Natural killer cell (primary cell): ENCODE measurements at regions not wholly inside any gene's neighbourhood (a gene's known extent, or its start where the extent isn't known, plus 50 kb on each side); places are given as distances from the start of the nearest gene placed in this dataset.

ENCODE experiments used
- ATAC-seq, 3 donors: fragments of 150-1000 bp in 2 of 3; fragments of 200-7000 bp in 1 of 3; cut with Tn5 transposase; 1 replicate in 1 of 3; 2 replicates in 2 of 3; pipeline ENCODE4 v1.10.0; 2021; ENCODE audit warnings: mild to moderate bottlenecking in 2 of 3, moderate library complexity in 2 of 3
- DNase-seq, 2 donors: peaks; one replicate each; pipeline versions ENCODE4 v3.0.0 to v3.0.0-alpha.2; 2013 to 2021; ENCODE audit warnings: mixed read lengths in 1 of 2
- H3K27ac ChIP-seq: one replicate; pipeline ENCODE4 v1.5.1; 2013; ENCODE audit warnings: mild to moderate bottlenecking, low read length
- H3K27me3 ChIP-seq: one replicate; pipeline ENCODE4 v1.6.1; 2013; ENCODE audit warnings: low read length; ENCODE audit not compliant: control insufficient read depth, insufficient read depth
- H3K36me3 ChIP-seq: one replicate; pipeline ENCODE4 v1.6.1; 2013; ENCODE audit warnings: low read length; ENCODE audit not compliant: control insufficient read depth, insufficient read depth
- H3K4me1 ChIP-seq: one replicate; pipeline ENCODE4 v1.6.1; 2013; ENCODE audit warnings: low read length; ENCODE audit not compliant: control insufficient read depth, insufficient read depth
- H3K4me3 ChIP-seq: one replicate; pipeline ENCODE4 v1.5.1; 2013; ENCODE audit warnings: low read length
- H3K9me3 ChIP-seq: one replicate; pipeline ENCODE4 v1.6.1; 2013; ENCODE audit warnings: low read length; ENCODE audit not compliant: control insufficient read depth, insufficient read depth
- H3K27ac Mint-ChIP-seq, 2 donors: one replicate each; pipeline ENCODE4 v1.8.0; 2022; ENCODE audit warnings: mild to moderate bottlenecking in 2 of 2, mixed read lengths in 2 of 2, moderate library complexity in 1 of 2
- H3K27me3 Mint-ChIP-seq, 2 donors: one replicate each; pipeline ENCODE4 v1.8.0; 2022; ENCODE audit warnings: low read depth in 2 of 2, mixed read lengths in 2 of 2
- H3K36me3 Mint-ChIP-seq: one replicate; pipeline ENCODE4 v1.8.0; 2022; ENCODE audit warnings: mixed read lengths
- H3K4me1 Mint-ChIP-seq, 2 donors: one replicate each; pipeline ENCODE4 v1.8.0; 2022; ENCODE audit warnings: mixed read lengths in 2 of 2
- H3K4me3 Mint-ChIP-seq: one replicate; pipeline ENCODE4 v1.8.0; 2022; ENCODE audit warnings: mild to moderate bottlenecking, moderate library complexity, mixed read lengths
- H3K9me3 Mint-ChIP-seq, 2 donors: one replicate each; pipeline ENCODE4 v1.8.0; 2022; ENCODE audit warnings: mixed read lengths in 2 of 2
- WGBS: methylation state at CpG from one replicate; pipeline ENCODE4 v1.1.7; 2013; ENCODE audit warnings: missing lambda C conversion rate; ENCODE audit not compliant: insufficient coverage; 5-methylcytosine and 5-hydroxymethylcytosine counted together
- intact Hi-C: fragments of 100-400 bp; cut with micrococcal nuclease; formaldehyde crosslinking; loops from one replicate; pipeline ENCODE4 v1.14.2; 2022
- TF ChIP-seq, protein P1 (sequence below): fragments of 200-600 bp; IDR thresholded peaks from one replicate; pipeline ENCODE4 v1.8.0; 2022; ENCODE audit warnings: antibody characterized with exemption

DNA sequence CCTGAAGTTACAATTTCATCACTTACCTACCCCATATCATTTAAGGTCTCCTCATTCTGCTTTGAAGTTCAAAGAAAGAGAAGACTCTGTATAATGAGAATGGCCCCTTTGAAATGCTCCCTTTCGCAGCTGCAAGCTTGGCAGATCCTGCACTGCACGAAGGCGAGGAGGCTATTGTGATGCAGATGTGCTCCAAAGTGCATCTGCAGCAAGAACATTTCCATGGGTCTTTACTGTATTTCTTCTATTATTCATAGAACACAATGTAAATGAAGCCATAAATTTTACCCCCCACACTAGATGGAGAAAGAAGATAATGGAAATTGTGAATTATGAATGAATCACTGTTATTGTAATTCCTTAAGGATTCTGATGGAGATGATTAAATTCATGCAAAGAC, 178.7 kb downstream of the CHD9NB start:
- no peaks in the 10 kb centered on the region for H3K4me1 ChIP-seq
- DNase-seq (no peak), ATAC-seq (no peak)
- TF ChIP-seq, protein P1, sequence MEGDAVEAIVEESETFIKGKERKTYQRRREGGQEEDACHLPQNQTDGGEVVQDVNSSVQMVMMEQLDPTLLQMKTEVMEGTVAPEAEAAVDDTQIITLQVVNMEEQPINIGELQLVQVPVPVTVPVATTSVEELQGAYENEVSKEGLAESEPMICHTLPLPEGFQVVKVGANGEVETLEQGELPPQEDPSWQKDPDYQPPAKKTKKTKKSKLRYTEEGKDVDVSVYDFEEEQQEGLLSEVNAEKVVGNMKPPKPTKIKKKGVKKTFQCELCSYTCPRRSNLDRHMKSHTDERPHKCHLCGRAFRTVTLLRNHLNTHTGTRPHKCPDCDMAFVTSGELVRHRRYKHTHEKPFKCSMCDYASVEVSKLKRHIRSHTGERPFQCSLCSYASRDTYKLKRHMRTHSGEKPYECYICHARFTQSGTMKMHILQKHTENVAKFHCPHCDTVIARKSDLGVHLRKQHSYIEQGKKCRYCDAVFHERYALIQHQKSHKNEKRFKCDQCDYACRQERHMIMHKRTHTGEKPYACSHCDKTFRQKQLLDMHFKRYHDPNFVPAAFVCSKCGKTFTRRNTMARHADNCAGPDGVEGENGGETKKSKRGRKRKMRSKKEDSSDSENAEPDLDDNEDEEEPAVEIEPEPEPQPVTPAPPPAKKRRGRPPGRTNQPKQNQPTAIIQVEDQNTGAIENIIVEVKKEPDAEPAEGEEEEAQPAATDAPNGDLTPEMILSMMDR, result no peak
- intact Hi-C loops, result no loop called here
- 76% methylated on average over 3 of the region's 3 CpGs for WGBS
- no peaks in the 10 kb centered on the region for H3K36me3 ChIP-seq
- peaks cover under 1 to 4% of the 10 kb centered on the region in 2 donors for H3K9me3 Mint-ChIP-seq
- no peak overlapping the region for H3K27ac ChIP-seq
- H3K4me3 ChIP-seq, result no peak overlapping the region
- H3K36me3 Mint-ChIP-seq, result no peaks in the 10 kb centered on the region
- H3K4me3 Mint-ChIP-seq, result no peak overlapping the region
- no peak overlapping the region for H3K27ac Mint-ChIP-seq
- no peaks in the 10 kb centered on the region for H3K27me3 ChIP-seq
- H3K4me1 Mint-ChIP-seq, result no peaks in the 10 kb centered on the region
- no peaks in the 10 kb centered on the region for H3K9me3 ChIP-seq
- peaks cover 2 to 8% of the 10 kb centered on the region in 2 donors for H3K27me3 Mint-ChIP-seq

DNA sequence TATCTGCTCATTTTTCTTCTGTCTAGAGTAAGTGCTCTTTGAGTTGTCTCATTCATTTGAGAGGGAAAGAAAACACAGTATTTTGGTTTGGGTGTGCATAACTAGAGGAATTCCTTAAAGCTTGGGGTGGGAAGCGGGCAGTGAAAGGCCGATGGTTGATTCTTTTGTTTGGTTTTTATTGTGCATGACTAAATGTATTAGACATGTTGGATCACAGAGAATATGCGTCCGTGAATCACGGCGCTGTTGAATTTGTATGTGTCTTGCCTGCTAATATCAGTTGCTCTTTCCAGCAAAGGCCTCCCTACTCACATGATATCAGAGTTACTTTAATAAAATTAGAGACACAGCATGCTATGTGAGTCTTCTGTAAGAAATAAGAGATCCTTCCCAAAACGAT, 180.0 kb downstream of the CHD9NB start:
- no peaks in the 10 kb centered on the region for H3K36me3 ChIP-seq
- no peaks in the 10 kb centered on the region for H3K9me3 ChIP-seq
- no peaks in the 10 kb centered on the region for H3K4me1 ChIP-seq
- Mint-ChIP-seq H3K4me3 (no peak overlapping the region), H3K27me3 (peaks cover 2 to 8% of the 10 kb centered on the region in 2 donors), H3K36me3 (no peaks in the 10 kb centered on the region), H3K4me1 (no peaks in the 10 kb centered on the region), H3K27ac (no peak overlapping the region), H3K9me3 (peaks cover 4% of the 10 kb centered on the region in 2 donors)
- H3K4me3 ChIP-seq, result no peak overlapping the region
- DNase-seq, result no peak
- H3K27ac ChIP-seq, result no peak overlapping the region
- H3K27me3 ChIP-seq, result no peaks in the 10 kb centered on the region
- 83% methylated on average over 7 of the region's 7 CpGs for WGBS
- intact Hi-C loops, result no loop called here
- TF ChIP-seq, protein P1, result no peak
- ATAC-seq, result no peak

DNA sequence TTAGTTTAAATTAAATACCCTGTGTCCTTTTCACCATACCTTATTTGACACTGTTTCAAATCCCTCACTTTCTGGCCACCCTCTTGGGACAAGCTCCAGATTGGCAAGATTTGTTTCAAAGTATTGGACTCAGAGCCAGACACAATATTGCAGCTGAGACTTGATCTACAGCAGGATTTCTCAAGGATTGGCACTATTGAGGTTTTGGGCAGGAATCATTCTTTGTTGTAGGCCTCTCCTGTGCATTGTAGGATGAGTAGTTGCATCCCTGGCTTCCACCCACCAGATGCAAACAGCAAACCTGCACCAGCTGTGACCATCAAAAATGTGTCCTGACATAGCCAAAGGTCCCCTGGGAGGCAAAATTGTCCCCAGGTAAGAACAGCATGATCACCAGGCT, 181.2 kb downstream of the CHD9NB start:
- H3K4me3 Mint-ChIP-seq, result no peak overlapping the region
- ATAC-seq (no peak), DNase-seq (no peak)
- H3K9me3 ChIP-seq, result no peaks in the 10 kb centered on the region
- TF ChIP-seq, protein P1, result no peak
- no peaks in the 10 kb centered on the region for H3K36me3 Mint-ChIP-seq
- peaks cover 0 to 8% of the 10 kb centered on the region in 2 donors for H3K27me3 Mint-ChIP-seq
- intact Hi-C loops, result no loop called here
- no peaks in the 10 kb centered on the region for H3K4me1 ChIP-seq
- peaks cover 2 to 4% of the 10 kb centered on the region in 2 donors for H3K9me3 Mint-ChIP-seq
- H3K27me3 ChIP-seq, result no peaks in the 10 kb centered on the region
- no peaks in the 10 kb centered on the region for H3K4me1 Mint-ChIP-seq
- H3K36me3 ChIP-seq, result no peaks in the 10 kb centered on the region
- H3K27ac ChIP-seq, result no peak overlapping the region
- H3K27ac Mint-ChIP-seq, result no peak overlapping the region
- H3K4me3 ChIP-seq, result no peak overlapping the region

DNA sequence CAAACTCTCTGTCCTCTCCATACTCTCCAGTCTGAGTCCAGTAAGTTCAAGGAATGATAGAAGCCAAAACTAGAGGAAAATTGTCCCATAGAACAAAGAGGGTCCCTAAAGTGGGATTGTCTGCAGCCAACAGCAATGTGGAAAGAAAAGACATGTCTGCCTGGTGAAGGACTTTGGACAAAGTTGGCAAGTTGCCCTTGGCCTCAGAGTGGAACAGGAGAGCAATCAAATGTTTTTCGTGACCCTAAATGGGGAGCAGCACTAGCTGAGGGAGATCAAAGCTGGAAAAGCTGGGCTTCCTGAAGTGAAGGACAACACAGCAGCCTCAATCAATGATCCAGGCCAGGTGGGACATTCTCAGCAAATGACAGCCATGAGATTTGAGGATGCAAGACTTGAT, 183.5 kb downstream of the CHD9NB start:
- Mint-ChIP-seq H3K36me3 (no peaks in the 10 kb centered on the region), H3K27ac (no peak overlapping the region), H3K4me3 (no peak overlapping the region), H3K9me3 (peaks cover 0 to 7% of the 10 kb centered on the region in 2 donors), H3K27me3 (peaks cover 0 to 8% of the 10 kb centered on the region in 2 donors), H3K4me1 (no peaks in the 10 kb centered on the region)
- no peaks in the 10 kb centered on the region for H3K27me3 ChIP-seq
- no peak overlapping the region for H3K4me3 ChIP-seq
- ATAC-seq, result no peak
- WGBS, result 41% methylated on average over 1 of the region's 1 CpG
- no peaks in the 10 kb centered on the region for H3K9me3 ChIP-seq
- no peak for DNase-seq
- H3K4me1 ChIP-seq, result no peaks in the 10 kb centered on the region
- TF ChIP-seq, protein P1, result no peak
- H3K27ac ChIP-seq, result no peak overlapping the region
- intact Hi-C loops, result no loop called here
- no peaks in the 10 kb centered on the region for H3K36me3 ChIP-seq
